Gastroesophageal sphincter (tissue), 3 donors: ENCODE measurements at regions not wholly inside any gene's neighbourhood (a gene's known extent, or its start where the extent isn't known, plus 50 kb on each side); places are given as distances from the start of the nearest gene placed in this dataset.

ENCODE experiments used
- CTCF ChIP-seq, 4 experiments: fragments of 200-600 bp in 2 of 4; fragments of 450-650 bp in 2 of 4; sonication (generic) in 1 of 4; IDR thresholded peaks; one replicate each; pipeline ENCODE4 v1.5.1; 2017 to 2019; ENCODE audit warnings: antibody characterized with exemption in 4 of 4, mild to moderate bottlenecking in 2 of 4, moderate library complexity in 2 of 4
- POLR2A ChIP-seq, 2 donors: fragments of 450-650 bp; IDR thresholded peaks; one replicate each; pipeline ENCODE4 v1.6.1; 2017; ENCODE audit warnings: antibody characterized with exemption in 2 of 2, mild to moderate bottlenecking in 2 of 2, moderate library complexity in 1 of 2
- POLR2AphosphoS5 ChIP-seq: sonication (generic); formaldehyde crosslinking; IDR thresholded peaks from one replicate; pipeline ENCODE4 v1.6.1; 2017; ENCODE audit warnings: antibody characterized with exemption

GRCh38 chr7:110564246-110564645 lies 526.7 kb upstream of the LRRN3 start:
- TF ChIP-seq CTCF (IDR thresholded peaks at IDR 0.05), result no peak
- no peak for TF ChIP-seq POLR2AphosphoS5
- no peak for TF ChIP-seq POLR2A (IDR thresholded peaks at IDR 0.05)
